ENCODE measurements at regions not wholly inside any gene's neighbourhood (a gene's known extent, or its start where the extent isn't known, plus 50 kb on each side); places are given as distances from the start of the nearest gene placed in this dataset.

DNA sequence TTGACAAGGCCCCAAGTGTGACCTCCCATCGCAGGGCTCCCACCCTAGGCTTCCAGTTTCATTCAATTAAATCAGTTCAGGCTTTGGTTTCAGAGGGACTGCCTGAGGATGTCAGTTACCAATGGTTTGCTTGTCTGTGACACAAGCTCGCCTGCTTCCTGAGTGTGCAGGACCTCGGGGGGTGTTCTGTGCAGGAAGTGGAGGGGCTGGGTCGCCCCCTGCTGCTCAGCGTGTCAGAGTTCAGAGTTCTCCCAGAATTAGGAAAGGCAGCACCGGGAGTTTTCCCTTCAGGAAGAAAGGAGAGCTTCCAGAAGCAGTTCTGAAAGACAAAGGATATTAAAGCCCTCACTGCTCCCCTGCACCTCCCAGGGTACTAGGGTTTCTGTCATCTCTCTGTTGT lies 50.8 kb upstream of the TGM3 start:
- H3K4me3 Mint-ChIP-seq: no peak overlapping the region
- H3K27me3 Mint-ChIP-seq (ENCODE audit: low read depth in 3 of 3): peaks cover 2 to 11% (median 7%) of the 10 kb centered on the region in 3 donors
- no peaks in the 10 kb centered on the region for H3K4me1 Mint-ChIP-seq
- DNase-seq: no peak
- no peaks in the 10 kb centered on the region for H3K9me3 Mint-ChIP-seq
- no peaks in the 10 kb centered on the region for H3K36me3 Mint-ChIP-seq
- no peak overlapping the region for H3K27ac Mint-ChIP-seq

DNA sequence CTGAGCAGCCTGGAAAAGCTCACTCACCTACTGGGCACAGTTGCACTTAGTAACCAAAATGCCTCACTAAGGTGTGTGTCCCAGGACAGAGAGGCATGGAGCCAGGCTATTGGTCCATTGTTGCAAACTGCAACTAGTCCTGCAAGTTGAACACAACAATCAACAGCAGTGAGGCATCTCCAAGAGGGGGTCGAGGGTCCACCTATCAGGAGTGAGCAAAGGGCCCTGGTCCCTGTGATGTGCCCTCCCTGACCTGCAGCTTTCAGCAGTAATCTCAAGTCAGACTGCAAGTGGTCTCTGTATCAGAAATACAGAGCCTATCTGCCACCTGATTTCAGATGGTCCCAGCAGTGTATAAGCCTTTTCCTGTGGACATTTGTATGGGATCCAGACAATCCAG lies 50.2 kb upstream of the TGM3 start:
- peaks cover 2 to 12% (median 10%) of the 10 kb centered on the region in 3 donors for H3K27me3 Mint-ChIP-seq (ENCODE audit: low read depth in 3 of 3)
- no peak for DNase-seq
- H3K36me3 Mint-ChIP-seq: no peaks in the 10 kb centered on the region
- H3K9me3 Mint-ChIP-seq: no peaks in the 10 kb centered on the region
- H3K4me1 Mint-ChIP-seq: no peaks in the 10 kb centered on the region
- H3K27ac Mint-ChIP-seq: no peak overlapping the region
- no peak overlapping the region for H3K4me3 Mint-ChIP-seq
